GM06990 (cell line): ENCODE measurements at regions not wholly inside any gene's neighbourhood (a gene's known extent, or its start where the extent isn't known, plus 50 kb on each side); places are given as distances from the start of the nearest gene placed in this dataset.

Experiments
- DNase-seq: peaks from one replicate; pipeline ENCODE4 v3.0.0-alpha.2; 2011; ENCODE audit not compliant: insufficient read length; ENCODE audit errors: extremely low read depth
- H3K27me3 ChIP-seq: replicated peaks from 2 replicates; pipeline ENCODE4 v1.6.0; 2011; ENCODE audit warnings: low read length; ENCODE audit not compliant: control insufficient read depth, insufficient read depth
- H3K36me3 ChIP-seq: 2 replicates; pipeline ENCODE4 v1.5.1; 2011; ENCODE audit warnings: low read length; ENCODE audit not compliant: control insufficient read depth, insufficient read depth
- H3K4me3 ChIP-seq: replicated peaks from 2 replicates; pipeline ENCODE4 v1.5.1; 2011; ENCODE audit warnings: low read depth, mild to moderate bottlenecking, control low read depth, low read length
- TF ChIP-seq, protein P1 (sequence below): IDR thresholded peaks from 2 replicates; pipeline ENCODE4 v1.5.1; 2011; ENCODE audit warnings: low read length, control low read depth, mild to moderate bottlenecking, inconsistent platforms; ENCODE audit not compliant: insufficient read depth, poor library complexity, severe bottlenecking

DNA sequence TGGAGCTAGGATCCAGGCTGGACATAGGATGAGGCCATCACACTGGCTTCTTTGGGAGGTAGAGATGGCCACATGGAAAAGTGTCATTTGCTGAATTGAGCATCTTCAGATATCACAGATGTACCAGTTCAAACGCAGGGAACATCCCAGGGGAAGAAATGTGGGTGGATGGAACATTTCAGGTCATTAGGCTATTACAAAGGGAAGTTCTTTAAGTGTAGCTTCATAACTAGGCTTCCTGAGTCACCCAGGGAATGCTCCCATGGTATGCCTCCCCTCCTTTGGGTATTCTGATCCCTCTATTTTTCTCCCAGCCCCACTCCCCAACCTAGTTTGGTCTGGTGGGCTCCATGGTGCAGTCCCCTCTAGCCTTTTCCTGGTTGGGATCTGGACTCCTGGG, 69.8 kb upstream of the IRX3 start:
- DNase-seq: no peak
- H3K36me3 ChIP-seq: no peaks in the 10 kb centered on the region
- no peak overlapping the region for H3K4me3 ChIP-seq
- no peaks in the 10 kb centered on the region for H3K27me3 ChIP-seq
- TF ChIP-seq, protein P1, sequence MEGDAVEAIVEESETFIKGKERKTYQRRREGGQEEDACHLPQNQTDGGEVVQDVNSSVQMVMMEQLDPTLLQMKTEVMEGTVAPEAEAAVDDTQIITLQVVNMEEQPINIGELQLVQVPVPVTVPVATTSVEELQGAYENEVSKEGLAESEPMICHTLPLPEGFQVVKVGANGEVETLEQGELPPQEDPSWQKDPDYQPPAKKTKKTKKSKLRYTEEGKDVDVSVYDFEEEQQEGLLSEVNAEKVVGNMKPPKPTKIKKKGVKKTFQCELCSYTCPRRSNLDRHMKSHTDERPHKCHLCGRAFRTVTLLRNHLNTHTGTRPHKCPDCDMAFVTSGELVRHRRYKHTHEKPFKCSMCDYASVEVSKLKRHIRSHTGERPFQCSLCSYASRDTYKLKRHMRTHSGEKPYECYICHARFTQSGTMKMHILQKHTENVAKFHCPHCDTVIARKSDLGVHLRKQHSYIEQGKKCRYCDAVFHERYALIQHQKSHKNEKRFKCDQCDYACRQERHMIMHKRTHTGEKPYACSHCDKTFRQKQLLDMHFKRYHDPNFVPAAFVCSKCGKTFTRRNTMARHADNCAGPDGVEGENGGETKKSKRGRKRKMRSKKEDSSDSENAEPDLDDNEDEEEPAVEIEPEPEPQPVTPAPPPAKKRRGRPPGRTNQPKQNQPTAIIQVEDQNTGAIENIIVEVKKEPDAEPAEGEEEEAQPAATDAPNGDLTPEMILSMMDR: no peak

DNA sequence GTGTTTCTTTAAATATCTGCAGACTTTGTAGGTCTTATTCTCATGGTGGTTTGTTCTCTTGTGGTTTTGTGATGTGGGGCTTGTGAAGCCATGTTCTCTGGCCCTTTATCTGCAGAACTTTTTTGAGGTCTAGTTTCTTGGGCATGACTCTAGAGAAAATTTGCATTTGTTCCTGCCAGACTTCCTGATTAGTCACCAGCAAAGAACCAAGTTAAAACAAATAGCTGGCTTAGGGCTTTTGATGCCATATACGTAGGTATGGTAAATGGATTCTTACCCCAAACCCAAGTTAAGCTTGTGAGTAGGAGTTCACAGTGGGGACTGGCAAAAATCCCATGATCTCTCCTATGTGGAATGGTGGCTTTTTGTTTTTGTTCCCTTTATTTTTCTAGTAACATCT, 68.7 kb upstream of the IRX3 start:
- Histone ChIP-seq H3K4me3 (no peak overlapping the region), H3K27me3 (no peaks in the 10 kb centered on the region), H3K36me3 (no peaks in the 10 kb centered on the region)
- TF ChIP-seq, protein P1: no peak
- DNase-seq: no peak

DNA sequence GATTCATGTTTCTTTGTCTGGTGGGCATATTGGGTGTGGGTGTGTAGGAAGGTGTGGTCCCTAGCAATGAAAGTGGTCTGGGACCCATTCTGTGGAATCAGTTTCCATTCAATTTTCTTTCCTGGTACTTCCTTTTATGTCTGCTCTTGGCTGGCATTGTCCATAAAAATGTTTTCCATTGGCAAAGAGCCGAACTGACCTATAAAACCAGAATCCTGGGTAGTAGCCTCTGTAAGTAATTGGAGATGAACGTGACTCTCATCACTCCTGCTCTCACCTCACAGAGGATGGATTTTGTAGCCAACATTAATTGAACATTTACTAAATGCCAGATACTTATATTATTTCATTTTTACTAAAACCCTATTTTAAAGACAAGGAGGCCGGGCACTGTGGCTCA, 66.5 kb upstream of the IRX3 start:
- Histone ChIP-seq H3K27me3 (no peaks in the 10 kb centered on the region), H3K4me3 (no peak overlapping the region), H3K36me3 (no peaks in the 10 kb centered on the region)
- TF ChIP-seq, protein P1: no peak
- no peak for DNase-seq

DNA sequence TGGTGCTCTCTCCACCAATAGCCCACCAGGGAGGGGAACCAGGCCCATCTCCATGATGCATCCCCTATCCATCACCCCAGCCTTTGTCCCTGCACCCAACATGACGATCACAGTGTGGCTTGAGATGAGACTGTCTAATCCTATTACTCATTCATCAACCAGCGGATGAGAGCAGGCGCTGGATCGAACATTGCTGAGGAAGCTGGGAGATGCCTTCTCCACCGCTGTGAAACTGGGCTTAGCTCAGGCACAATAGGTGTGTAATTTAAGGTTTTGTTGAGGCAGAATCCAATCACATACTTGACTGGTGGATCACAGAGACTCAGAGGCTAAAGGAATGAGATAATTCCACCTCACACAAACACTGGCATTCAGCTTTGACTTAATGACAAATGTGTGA, 64.6 kb upstream of the IRX3 start:
- no peaks in the 10 kb centered on the region for H3K27me3 ChIP-seq
- no peaks in the 10 kb centered on the region for H3K36me3 ChIP-seq
- no peak overlapping the region for H3K4me3 ChIP-seq
- DNase-seq: no peak
- TF ChIP-seq, protein P1: no peak

DNA sequence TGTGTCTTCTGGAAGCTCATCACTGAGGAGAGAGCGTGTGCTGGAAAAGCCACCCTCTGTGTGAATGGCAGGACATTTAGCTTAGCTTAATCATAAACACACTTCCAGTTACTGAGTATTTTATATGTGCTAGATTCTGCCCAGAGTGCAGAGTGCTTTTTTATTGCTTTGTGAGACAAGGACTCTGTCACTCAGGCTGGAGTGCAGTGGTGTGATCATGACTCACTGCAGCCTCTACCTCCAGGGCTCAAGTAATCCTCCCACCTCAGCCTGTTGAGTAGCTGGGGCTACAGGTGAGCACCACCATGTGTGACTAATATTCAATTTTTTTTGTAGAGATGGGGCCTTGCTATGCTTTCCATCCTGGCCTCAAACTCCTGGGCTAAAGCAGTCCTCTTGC, 61.4 kb upstream of the IRX3 start:
- Histone ChIP-seq H3K27me3 (no peaks in the 10 kb centered on the region), H3K36me3 (no peaks in the 10 kb centered on the region), H3K4me3 (no peak overlapping the region)
- TF ChIP-seq, protein P1: no peak
- no peak for DNase-seq

DNA sequence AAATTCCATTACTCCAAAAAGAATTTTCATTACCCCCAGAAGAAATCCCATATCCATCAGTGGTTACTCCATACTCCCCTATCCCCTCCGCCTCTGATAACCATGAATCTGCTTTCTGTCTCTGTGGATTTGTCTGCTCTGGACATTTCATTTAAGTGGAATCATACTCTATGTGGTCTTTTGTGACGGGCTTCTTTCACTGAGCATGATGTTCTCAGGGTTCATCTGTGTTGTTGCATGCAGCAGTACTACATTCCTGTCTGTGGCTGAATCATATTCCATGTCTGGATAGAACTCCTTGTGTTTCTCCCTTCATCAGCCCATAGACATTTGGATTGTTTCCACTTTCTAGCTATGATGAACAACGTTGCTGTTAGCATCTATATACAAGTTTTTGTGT, 59.5 kb upstream of the IRX3 start:
- no peaks in the 10 kb centered on the region for H3K27me3 ChIP-seq
- H3K36me3 ChIP-seq: no peaks in the 10 kb centered on the region
- TF ChIP-seq, protein P1: no peak
- no peak for DNase-seq
- no peak overlapping the region for H3K4me3 ChIP-seq
